K562 (cell line): ENCODE measurements at regions not wholly inside any gene's neighbourhood (a gene's known extent, or its start where the extent isn't known, plus 50 kb on each side); places are given as distances from the start of the nearest gene placed in this dataset.
A peak's percentile ranks its signal among the peaks of the same experiment; 100 is the strongest.

Experiments used
- ADNP ChIP-seq: fragments of 200-800 bp; sonication (Bioruptor generic); IDR thresholded peaks from 2 replicates; pipeline ENCODE4 v1.6.1; 2016; ENCODE audit warnings: missing genetic modification characterization, missing compliant biosample characterization
- BRCA1 ChIP-seq, 2 experiments: fragments of 450-650 bp in 1 of 2; sonication (generic) in 1 of 2; formaldehyde crosslinking in 1 of 2; IDR thresholded peaks; 2 replicates each; pipeline versions ENCODE4 v1.5.0 to v1.6.1; 2017 to 2020; ENCODE audit warnings: mild to moderate bottlenecking in 1 of 2, missing genetic modification reagents in 1 of 2
- DNMT1 ChIP-seq: fragments of 450-650 bp; IDR thresholded peaks from 2 replicates; pipeline ENCODE4 v1.6.1; 2016; ENCODE audit warnings: antibody characterized with exemption, mild to moderate bottlenecking
- GTF2A2 ChIP-seq: IDR thresholded peaks from 2 replicates; pipeline ENCODE4 v1.6.1; 2016; ENCODE audit warnings: mild to moderate bottlenecking, missing genetic modification characterization, missing compliant biosample characterization
- KAT7 ChIP-seq: sonication (generic); formaldehyde crosslinking; IDR thresholded peaks from 2 replicates; pipeline ENCODE4 v1.8.0; 2022; ENCODE audit warnings: missing genetic modification reagents, mild to moderate bottlenecking, borderline replicate concordance
- MAFK ChIP-seq: IDR thresholded peaks from 2 replicates; pipeline ENCODE4 v1.6.1; 2011; ENCODE audit warnings: low read length, improper control_type of control experiment
- MECOM ChIP-seq: fragments of 250-450 bp; sonication (Bioruptor Pico); IDR thresholded peaks from 2 replicates; pipeline ENCODE4 v1.8.0; 2022; ENCODE audit warnings: inconsistent platforms
- POLR2AphosphoS5 ChIP-seq: IDR thresholded peaks from 2 replicates; pipeline ENCODE4 v1.6.1; 2011; ENCODE audit warnings: mild to moderate bottlenecking, low read depth, low read length, moderate library complexity; ENCODE audit not compliant: control insufficient read depth, insufficient read depth
- RCOR1 ChIP-seq, 2 experiments: IDR thresholded peaks; 2 replicates each; pipeline ENCODE4 v1.6.1; 2012; ENCODE audit warnings: low read depth in 2 of 2, low read length in 2 of 2, borderline replicate concordance in 1 of 2, improper control_type of control experiment in 1 of 2
- SAFB ChIP-seq: fragments of 200-400 bp; formaldehyde crosslinking; IDR thresholded peaks from 2 replicates; pipeline ENCODE4 v1.6.1; 2017; ENCODE audit warnings: low read depth, low read length, borderline replicate concordance
- SMARCA4 ChIP-seq: fragments of 450-650 bp; IDR thresholded peaks from 2 replicates; pipeline ENCODE4 v1.6.1; 2016
- SOX6 ChIP-seq: fragments of 450-650 bp; IDR thresholded peaks from 2 replicates; pipeline ENCODE4 v1.6.1; 2014; ENCODE audit warnings: mild to moderate bottlenecking
- SP2 ChIP-seq: IDR thresholded peaks from 2 replicates; pipeline ENCODE4 v1.6.1; 2011; ENCODE audit warnings: mild to moderate bottlenecking, low read depth, low read length, moderate library complexity; ENCODE audit not compliant: poor library complexity, severe bottlenecking; ENCODE audit errors: extremely low read depth
- STAG1 ChIP-seq: sonication (generic); formaldehyde crosslinking; IDR thresholded peaks from 2 replicates; pipeline ENCODE4 v1.5.0; 2020; ENCODE audit warnings: missing genetic modification reagents, borderline replicate concordance
- TAF7 ChIP-seq: fragments of 450-650 bp; IDR thresholded peaks from 2 replicates; pipeline ENCODE4 v1.6.1; 2016; ENCODE audit warnings: missing genetic modification characterization, missing compliant biosample characterization
- TBL1XR1 ChIP-seq, 2 experiments: IDR thresholded peaks; 2 replicates each; pipeline ENCODE4 v1.6.1; 2012; ENCODE audit warnings: improper control_type of control experiment in 2 of 2, low read length in 2 of 2, mild to moderate bottlenecking in 1 of 2
- TBP ChIP-seq: optimal IDR thresholded peaks from 2 replicates; pipeline ENCODE3; 2011; ENCODE audit warnings: low read depth, low read length, improper control_type of control experiment
- ZFP36 ChIP-seq: fragments of 150-350 bp; IDR thresholded peaks from 2 replicates; pipeline ENCODE4 v1.6.1; 2018; ENCODE audit warnings: low read length, low read depth; ENCODE audit not compliant: partially characterized antibody
- ZNF3 ChIP-seq: fragments of 250-450 bp; sonication (Bioruptor Pico); IDR thresholded peaks from 2 replicates; pipeline ENCODE4 v1.5.0; 2021; ENCODE audit warnings: mild to moderate bottlenecking, moderate library complexity
- ZNF707 ChIP-seq: fragments of 250-450 bp; sonication (Bioruptor Pico); conservative IDR thresholded peaks from 2 replicates; pipeline ENCODE4 v1.8.0; 2022; ENCODE audit warnings: inconsistent platforms, mild to moderate bottlenecking, moderate library complexity
- TF ChIP-seq, protein P1 (sequence below): sonication (generic); formaldehyde crosslinking; IDR thresholded peaks from 2 replicates; pipeline ENCODE4 v1.8.1; 2023; ENCODE audit warnings: mild to moderate bottlenecking, missing genetic modification reagents
- TF ChIP-seq, protein P2 (sequence below): fragments of 450-650 bp; formaldehyde crosslinking; IDR thresholded peaks from 2 replicates; pipeline ENCODE4 v1.4.0; 2020; ENCODE audit warnings: mild to moderate bottlenecking, moderate library complexity
- TF ChIP-seq, protein P3 (sequence below), 3 experiments: IDR thresholded peaks in 2 of 3; conservative IDR thresholded peaks in 1 of 3; 2 replicates each; pipeline ENCODE4 v1.5.1; 2011 to 2012; ENCODE audit warnings: low read length in 3 of 3, mild to moderate bottlenecking in 3 of 3, control low read depth in 2 of 3, improper control_type of control experiment in 1 of 3, inconsistent platforms in 1 of 3, low read depth in 1 of 3, mixed read lengths in 1 of 3, moderate library complexity in 1 of 3; ENCODE audit not compliant: insufficient read depth in 2 of 3

DNA sequence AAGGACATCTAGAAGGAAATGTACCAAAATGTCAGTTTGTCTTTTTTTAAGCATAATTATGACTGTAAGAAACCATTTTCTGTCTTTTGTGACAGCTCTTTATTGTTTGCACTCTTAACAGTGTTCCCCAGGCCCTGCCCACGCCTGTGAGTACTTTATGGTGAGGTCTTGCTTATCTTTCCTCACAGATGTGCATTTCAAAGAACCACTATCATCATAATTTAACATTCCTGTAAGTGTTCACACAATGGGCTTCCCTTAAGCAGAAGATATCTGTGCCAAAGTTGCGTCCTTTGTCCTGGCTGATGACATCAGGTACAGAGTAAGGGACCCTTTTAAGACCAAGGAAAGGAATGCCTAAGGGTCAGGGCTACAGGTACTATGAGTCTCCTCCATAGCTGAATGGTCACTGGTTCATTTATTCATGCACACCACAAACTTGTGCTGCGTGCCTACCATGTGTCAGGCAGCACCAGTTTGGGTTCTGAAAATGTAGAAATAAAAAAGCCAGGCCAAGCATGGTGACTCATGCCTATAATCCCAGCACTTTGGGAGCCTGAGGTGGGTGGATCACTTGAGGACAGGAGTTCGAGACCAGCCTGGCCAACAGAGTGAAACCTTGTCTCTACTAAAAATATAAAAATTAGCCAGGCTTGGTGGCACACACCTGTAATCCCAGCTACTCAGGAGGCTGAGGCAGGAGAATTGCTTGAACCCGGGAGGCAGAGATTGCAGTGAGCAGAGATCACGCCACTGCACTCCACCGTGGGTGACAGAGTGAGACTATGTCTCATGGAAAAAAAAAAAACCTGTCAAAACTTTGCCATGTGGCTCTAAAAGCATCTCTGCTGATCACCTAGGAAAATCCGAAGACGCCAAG, 55.4 kb upstream of the NLK start (continued):
- TF ChIP-seq KAT7 (CRISPR knock-in tag) (no peak), STAG1 (CRISPR knock-in tag) (no peak), GTF2A2 (tag) (no peak), RCOR1 (IDR thresholded peaks at IDR 0.05; ENCODE audit: borderline replicate concordance in 1 of 2, low read depth in 2 of 2, low read length in 2 of 2) (peak; percentile 69 to 97; a peak in 3 of 4 replicates), BRCA1 (IDR thresholded peaks at IDR 0.05) (no peak), BRCA1 (CRISPR knock-in tag; IDR thresholded peaks at IDR 0.05) (no peak), SAFB (no peak), ZNF707 (no peak), TAF7 (tag) (no peak), ZNF3 (0 out of 2 replicates have a peak, but pooled peaks have one; percentile 9), MAFK (peak; percentile 42), MECOM (CRISPR knock-in tag) (peak; percentile 86), ZFP36 (no peak), TBL1XR1 (IDR thresholded peaks at IDR 0.05; ENCODE audit: low read length in 2 of 2) (peak; percentile 77 to 93; a peak in 3 of 4 replicates), POLR2AphosphoS5 (peak; percentile 93), DNMT1 (no peak), TBP (peak; percentile 52), ADNP (peak; percentile 94), SOX6 (peak; percentile 100), SMARCA4 (peak; percentile 99), SP2 (no peak)
- TF ChIP-seq, protein P1, sequence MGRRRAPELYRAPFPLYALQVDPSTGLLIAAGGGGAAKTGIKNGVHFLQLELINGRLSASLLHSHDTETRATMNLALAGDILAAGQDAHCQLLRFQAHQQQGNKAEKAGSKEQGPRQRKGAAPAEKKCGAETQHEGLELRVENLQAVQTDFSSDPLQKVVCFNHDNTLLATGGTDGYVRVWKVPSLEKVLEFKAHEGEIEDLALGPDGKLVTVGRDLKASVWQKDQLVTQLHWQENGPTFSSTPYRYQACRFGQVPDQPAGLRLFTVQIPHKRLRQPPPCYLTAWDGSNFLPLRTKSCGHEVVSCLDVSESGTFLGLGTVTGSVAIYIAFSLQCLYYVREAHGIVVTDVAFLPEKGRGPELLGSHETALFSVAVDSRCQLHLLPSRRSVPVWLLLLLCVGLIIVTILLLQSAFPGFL (CRISPR knock-in tag) = no peak
- TF ChIP-seq, protein P2, sequence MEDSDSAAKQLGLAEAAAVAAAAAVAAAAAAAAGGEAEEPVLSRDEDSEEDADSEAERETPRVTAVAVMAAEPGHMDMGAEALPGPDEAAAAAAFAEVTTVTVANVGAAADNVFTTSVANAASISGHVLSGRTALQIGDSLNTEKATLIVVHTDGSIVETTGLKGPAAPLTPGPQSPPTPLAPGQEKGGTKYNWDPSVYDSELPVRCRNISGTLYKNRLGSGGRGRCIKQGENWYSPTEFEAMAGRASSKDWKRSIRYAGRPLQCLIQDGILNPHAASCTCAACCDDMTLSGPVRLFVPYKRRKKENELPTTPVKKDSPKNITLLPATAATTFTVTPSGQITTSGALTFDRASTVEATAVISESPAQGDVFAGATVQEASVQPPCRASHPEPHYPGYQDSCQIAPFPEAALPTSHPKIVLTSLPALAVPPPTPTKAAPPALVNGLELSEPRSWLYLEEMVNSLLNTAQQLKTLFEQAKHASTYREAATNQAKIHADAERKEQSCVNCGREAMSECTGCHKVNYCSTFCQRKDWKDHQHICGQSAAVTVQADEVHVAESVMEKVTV (CRISPR knock-in tag) = no peak
- TF ChIP-seq, protein P3, sequence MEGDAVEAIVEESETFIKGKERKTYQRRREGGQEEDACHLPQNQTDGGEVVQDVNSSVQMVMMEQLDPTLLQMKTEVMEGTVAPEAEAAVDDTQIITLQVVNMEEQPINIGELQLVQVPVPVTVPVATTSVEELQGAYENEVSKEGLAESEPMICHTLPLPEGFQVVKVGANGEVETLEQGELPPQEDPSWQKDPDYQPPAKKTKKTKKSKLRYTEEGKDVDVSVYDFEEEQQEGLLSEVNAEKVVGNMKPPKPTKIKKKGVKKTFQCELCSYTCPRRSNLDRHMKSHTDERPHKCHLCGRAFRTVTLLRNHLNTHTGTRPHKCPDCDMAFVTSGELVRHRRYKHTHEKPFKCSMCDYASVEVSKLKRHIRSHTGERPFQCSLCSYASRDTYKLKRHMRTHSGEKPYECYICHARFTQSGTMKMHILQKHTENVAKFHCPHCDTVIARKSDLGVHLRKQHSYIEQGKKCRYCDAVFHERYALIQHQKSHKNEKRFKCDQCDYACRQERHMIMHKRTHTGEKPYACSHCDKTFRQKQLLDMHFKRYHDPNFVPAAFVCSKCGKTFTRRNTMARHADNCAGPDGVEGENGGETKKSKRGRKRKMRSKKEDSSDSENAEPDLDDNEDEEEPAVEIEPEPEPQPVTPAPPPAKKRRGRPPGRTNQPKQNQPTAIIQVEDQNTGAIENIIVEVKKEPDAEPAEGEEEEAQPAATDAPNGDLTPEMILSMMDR (IDR thresholded peaks at IDR 0.05 in 2 of 3, conservative IDR thresholded peaks at IDR 0.05 in 1 of 3; ENCODE audit: insufficient read depth in 2 of 3, low read depth in 1 of 3, low read length in 3 of 3) = 0 out of 6 replicates have a peak, but pooled peaks of 1 of the 3 experiments have one; percentile 4
